ENCODE measurements at regions not wholly inside any gene's neighbourhood (a gene's known extent, or its start where the extent isn't known, plus 50 kb on each side); places are given as distances from the start of the nearest gene placed in this dataset.

DNA sequence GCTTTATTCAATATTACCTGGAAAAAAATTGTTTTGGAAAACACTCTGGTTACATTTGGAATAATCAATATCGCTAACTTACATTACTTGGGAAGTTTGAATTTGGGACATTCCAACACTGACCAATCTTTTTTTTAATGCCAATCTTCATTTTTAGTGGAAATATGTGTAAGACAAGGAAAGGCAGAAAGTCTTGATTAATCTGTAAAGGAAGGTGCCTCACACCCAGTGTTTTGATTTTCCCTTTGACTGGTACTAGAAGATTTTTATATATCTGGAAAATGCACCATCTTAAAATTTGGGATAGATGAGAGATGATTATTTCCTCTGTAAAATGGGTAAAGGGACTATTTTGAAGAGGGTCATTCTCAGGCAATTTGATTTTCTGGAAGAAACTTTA, 879.2 kb upstream of the ZEB2 start:
- no peak for TF ChIP-seq EZH2 (IDR thresholded peaks at IDR 0.05; ENCODE audit: borderline replicate concordance, low read depth, low read length, poor library complexity, severe bottlenecking)
- TF ChIP-seq CTCF (conservative IDR thresholded peaks at IDR 0.05; ENCODE audit: low read depth, low read length): no peak
